Nephron progenitor cell (in vitro differentiated cells): ENCODE measurements at regions not wholly inside any gene's neighbourhood (a gene's known extent, or its start where the extent isn't known, plus 50 kb on each side); places are given as distances from the start of the nearest gene placed in this dataset.
A peak's percentile ranks its signal among the peaks of the same experiment; 100 is the strongest.

Source experiments
- DNase-seq: peaks from one replicate; pipeline ENCODE4 v3.0.0; 2021
- H3K27ac Mint-ChIP-seq: 2 replicates; pipeline ENCODE4 v1.8.0; 2021; ENCODE audit warnings: mild to moderate bottlenecking, moderate library complexity, mixed read lengths
- H3K27me3 Mint-ChIP-seq: 2 replicates; pipeline ENCODE4 v1.8.0; 2021; ENCODE audit warnings: mild to moderate bottlenecking, low read depth, mixed read lengths; ENCODE audit not compliant: poor library complexity
- H3K36me3 Mint-ChIP-seq: 2 replicates; pipeline ENCODE4 v1.8.0; 2021; ENCODE audit warnings: low read depth, mixed read lengths
- H3K4me1 Mint-ChIP-seq: 2 replicates; pipeline ENCODE4 v1.8.0; 2021; ENCODE audit warnings: mixed read lengths
- H3K4me3 Mint-ChIP-seq: 2 replicates; pipeline ENCODE4 v1.8.0; 2021; ENCODE audit warnings: mild to moderate bottlenecking, moderate library complexity, mixed read lengths
- H3K9me3 Mint-ChIP-seq: 2 replicates; pipeline ENCODE4 v1.8.0; 2021; ENCODE audit warnings: mild to moderate bottlenecking, moderate library complexity, mixed read lengths
- TF ChIP-seq, protein P1 (sequence below): fragments of 200-600 bp; sonication (generic); IDR thresholded peaks from 2 replicates; pipeline ENCODE4 v1.5.0; 2021; ENCODE audit warnings: antibody characterized with exemption

DNA sequence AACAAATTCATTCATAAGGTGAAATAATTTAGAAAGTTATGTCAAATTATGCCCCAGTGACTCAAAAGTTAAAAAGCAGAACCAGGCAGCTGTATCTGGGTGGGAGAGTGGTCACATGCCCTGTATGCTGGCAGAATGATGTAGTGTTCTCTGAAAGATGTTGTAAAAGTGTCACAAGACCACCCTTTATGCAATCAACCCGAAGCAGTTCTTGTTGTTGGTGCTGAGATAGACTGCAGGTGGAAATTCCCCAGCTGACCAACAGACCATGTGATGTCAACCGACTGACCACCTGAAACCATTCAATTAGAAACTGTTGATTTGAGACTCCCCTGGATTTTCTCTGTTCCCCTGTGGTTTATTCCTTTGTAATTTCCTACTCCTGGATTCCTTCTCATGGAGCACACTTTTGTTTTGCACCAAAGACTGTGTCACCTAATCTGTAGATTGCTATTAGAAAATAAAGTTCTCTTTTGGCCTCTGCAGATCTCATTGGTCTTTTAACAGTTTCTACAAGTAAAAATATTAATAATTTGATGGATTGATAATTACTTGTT lies 1341.3 kb upstream of the LRRTM1 start:
- TF ChIP-seq, protein P1, sequence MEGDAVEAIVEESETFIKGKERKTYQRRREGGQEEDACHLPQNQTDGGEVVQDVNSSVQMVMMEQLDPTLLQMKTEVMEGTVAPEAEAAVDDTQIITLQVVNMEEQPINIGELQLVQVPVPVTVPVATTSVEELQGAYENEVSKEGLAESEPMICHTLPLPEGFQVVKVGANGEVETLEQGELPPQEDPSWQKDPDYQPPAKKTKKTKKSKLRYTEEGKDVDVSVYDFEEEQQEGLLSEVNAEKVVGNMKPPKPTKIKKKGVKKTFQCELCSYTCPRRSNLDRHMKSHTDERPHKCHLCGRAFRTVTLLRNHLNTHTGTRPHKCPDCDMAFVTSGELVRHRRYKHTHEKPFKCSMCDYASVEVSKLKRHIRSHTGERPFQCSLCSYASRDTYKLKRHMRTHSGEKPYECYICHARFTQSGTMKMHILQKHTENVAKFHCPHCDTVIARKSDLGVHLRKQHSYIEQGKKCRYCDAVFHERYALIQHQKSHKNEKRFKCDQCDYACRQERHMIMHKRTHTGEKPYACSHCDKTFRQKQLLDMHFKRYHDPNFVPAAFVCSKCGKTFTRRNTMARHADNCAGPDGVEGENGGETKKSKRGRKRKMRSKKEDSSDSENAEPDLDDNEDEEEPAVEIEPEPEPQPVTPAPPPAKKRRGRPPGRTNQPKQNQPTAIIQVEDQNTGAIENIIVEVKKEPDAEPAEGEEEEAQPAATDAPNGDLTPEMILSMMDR = no peak
- H3K9me3 Mint-ChIP-seq = no peaks in the 10 kb centered on the region
- H3K4me3 Mint-ChIP-seq = no peak overlapping the region
- peaks cover 19% of the 10 kb centered on the region for H3K4me1 Mint-ChIP-seq
- no peaks in the 10 kb centered on the region for H3K27me3 Mint-ChIP-seq
- DNase-seq = peak; percentile 3
- H3K27ac Mint-ChIP-seq = no peak overlapping the region
- no peaks in the 10 kb centered on the region for H3K36me3 Mint-ChIP-seq

DNA sequence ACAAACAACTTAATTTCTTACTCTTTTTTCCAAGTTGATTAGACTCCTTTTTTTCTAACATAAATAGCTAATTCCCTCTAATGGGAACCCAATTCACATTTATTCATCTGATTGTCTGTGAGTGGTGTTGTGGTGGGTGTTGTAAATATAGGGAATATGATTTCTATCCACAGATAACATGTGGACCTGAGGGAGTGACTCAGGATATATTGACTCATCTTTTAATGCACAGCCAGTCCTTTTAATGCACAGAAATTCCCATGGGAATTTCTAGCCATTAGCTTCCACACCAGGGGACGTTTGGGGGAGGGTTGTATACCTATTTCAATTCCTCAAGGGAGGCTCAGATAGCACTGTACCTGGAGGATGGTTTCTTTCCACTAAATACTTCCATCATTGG lies 1339.6 kb upstream of the LRRTM1 start:
- Mint-ChIP-seq H3K36me3 (no peaks in the 10 kb centered on the region), H3K27ac (no peak overlapping the region), H3K27me3 (no peaks in the 10 kb centered on the region), H3K4me1 (peaks cover 19% of the 10 kb centered on the region), H3K9me3 (peaks cover 4% of the 10 kb centered on the region), H3K4me3 (no peak overlapping the region)
- no peak for DNase-seq
- TF ChIP-seq, protein P1 = no peak

DNA sequence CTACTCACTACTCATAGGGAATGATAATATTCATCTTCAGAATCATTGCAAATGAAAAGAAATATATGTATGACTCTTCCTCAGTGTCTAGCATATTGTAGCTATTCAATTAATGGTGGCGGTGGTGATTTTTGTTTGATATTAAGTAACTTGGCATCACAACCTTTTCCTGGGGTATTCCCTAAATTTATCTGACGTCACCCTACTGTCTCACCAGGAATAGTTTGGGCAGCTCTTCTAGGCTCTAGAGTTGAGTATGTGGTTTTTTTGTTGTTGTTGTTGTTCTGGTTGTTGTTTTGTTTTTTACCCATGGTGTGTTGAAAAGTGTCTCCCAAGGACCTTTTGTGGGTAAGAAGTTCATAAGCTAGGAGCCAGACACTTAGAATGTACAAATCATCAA lies 1320.3 kb upstream of the LRRTM1 start:
- DNase-seq = no peak
- H3K4me3 Mint-ChIP-seq = no peak overlapping the region
- H3K27me3 Mint-ChIP-seq = no peaks in the 10 kb centered on the region
- H3K27ac Mint-ChIP-seq = no peak overlapping the region
- H3K9me3 Mint-ChIP-seq = no peaks in the 10 kb centered on the region
- TF ChIP-seq, protein P1 = no peak
- no peaks in the 10 kb centered on the region for H3K36me3 Mint-ChIP-seq
- no peaks in the 10 kb centered on the region for H3K4me1 Mint-ChIP-seq

DNA sequence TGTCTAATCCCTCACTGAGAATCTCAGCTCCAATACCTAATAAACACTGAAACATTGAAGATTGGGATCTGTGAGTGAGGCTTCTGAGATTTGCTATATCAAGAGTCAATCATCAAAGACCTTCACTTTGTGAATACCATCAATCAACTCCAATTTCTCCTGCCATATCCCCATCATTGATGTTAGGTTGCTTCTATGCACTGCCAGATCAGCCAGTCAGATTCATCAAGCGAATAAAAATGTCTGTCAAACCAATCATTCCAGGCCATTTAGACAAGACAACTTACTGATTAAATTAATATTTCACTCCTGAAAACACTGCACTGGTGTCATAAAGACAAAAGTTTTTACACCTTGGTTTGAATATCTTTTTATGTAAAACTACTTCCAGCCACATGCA lies 1295.5 kb upstream of the LRRTM1 start:
- Mint-ChIP-seq H3K4me1 (no peaks in the 10 kb centered on the region), H3K27ac (no peak overlapping the region), H3K36me3 (no peaks in the 10 kb centered on the region), H3K9me3 (no peaks in the 10 kb centered on the region), H3K27me3 (peaks cover 3% of the 10 kb centered on the region), H3K4me3 (no peak overlapping the region)
- TF ChIP-seq, protein P1 = no peak
- no peak for DNase-seq

DNA sequence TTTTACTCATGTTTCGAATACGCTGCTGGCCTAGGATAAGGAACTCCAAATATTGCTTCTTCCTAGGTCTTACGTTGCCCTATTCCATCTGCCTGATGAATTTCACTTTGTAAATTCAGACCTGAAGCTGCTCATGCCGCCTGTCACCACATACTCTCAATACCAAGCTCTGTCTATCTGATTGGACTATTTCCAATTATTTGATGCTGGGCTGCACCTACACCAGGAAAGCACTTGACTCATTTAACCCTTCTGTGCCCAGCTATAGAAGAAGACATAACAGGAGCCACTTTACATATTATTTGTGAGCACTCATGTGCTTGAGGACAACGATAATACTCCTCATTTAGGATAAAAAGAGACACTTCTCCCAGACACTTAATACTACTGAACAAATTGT lies 1293.9 kb upstream of the LRRTM1 start:
- TF ChIP-seq, protein P1 = no peak
- Mint-ChIP-seq H3K9me3 (no peaks in the 10 kb centered on the region), H3K4me3 (no peak overlapping the region), H3K4me1 (no peaks in the 10 kb centered on the region), H3K27me3 (peaks cover 3% of the 10 kb centered on the region), H3K36me3 (no peaks in the 10 kb centered on the region), H3K27ac (no peak overlapping the region)
- no peak for DNase-seq

DNA sequence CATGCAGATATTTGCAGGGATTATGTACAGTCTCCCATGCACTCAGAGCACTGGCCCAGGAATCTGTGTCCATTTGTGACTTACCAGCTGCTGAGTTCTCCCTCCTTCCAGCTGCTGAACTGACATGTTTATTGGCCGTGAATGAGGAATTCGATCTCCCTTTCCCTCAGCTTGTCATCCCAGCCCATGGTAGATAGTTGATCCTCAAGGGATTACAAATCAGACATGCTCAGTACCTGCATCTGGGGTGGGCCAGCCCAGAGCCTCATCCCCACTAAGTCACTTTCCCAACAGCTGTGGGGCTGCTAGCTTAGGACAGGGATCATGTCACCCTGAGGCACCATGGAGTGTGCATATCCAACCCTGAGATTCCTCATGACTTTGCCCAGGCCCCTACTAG lies 1284.9 kb upstream of the LRRTM1 start:
- peak overlapping the region; percentile 57 for H3K27ac Mint-ChIP-seq
- H3K4me1 Mint-ChIP-seq = peaks cover 5% of the 10 kb centered on the region
- TF ChIP-seq, protein P1 = no peak
- no peaks in the 10 kb centered on the region for H3K27me3 Mint-ChIP-seq
- H3K4me3 Mint-ChIP-seq = no peak overlapping the region
- DNase-seq = peak; percentile 20
- no peaks in the 10 kb centered on the region for H3K36me3 Mint-ChIP-seq
- H3K9me3 Mint-ChIP-seq = no peaks in the 10 kb centered on the region
